HG03025 (cell line): ENCODE measurements at regions not wholly inside any gene's neighbourhood (a gene's known extent, or its start where the extent isn't known, plus 50 kb on each side); places are given as distances from the start of the nearest gene placed in this dataset.

Experiments used
- ATAC-seq: cut with Tn5 transposase; IDR thresholded peaks from one replicate; pipeline ENCODE4 v1.9.1; 2021; ENCODE audit warnings: mild to moderate bottlenecking, moderate library complexity; ENCODE audit not compliant: unreplicated experiment, low FRiP score

DNA sequence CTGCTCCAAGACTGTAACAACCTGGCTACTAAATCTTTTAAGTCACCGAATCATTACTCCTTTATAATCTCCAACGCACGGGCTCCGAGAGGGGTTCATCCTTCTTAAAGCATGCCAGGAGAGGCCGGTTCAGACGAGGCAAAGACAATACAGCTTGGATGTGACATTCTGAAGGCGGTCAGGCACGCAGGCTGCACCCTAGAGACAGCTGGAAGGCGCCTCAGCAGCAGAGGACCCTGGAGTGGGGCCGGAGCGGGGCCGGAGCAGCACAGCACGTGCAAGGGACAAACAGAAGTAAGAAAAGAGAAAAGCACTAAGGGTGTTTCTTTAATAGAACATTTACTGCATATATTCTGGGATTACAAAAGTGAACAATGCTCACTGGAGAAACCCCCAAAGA, 97.8 kb upstream of the PPP2R2D start:
- ATAC-seq = no peak

DNA sequence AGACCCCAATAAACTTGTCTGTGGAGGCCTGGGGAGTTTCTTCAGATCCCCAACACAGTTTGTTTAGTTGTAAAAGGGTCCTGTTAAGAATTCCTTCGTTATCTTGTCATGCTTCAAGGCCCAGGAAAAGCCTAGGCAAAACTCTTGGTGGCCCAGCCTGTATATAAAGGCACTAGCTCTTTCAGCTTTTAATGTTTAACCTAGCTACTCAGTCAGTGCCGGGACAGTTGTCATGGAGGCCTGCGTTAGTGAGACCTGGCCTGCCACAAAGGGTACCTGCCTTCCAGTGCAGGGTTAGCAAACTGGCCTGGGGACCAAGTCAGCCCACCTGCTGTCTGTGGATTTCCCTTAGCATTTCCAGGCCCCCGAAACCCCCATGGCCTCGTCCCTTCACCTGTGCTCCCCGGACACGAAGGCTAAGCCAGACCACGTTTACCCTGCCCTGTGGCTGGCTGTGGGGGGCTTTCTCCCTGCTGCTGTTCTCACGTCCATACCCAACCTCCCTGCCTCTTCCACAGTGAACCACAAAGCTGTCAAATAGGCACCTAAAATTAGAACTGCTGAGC, 96.9 kb upstream of the PPP2R2D start:
- no peak for ATAC-seq

DNA sequence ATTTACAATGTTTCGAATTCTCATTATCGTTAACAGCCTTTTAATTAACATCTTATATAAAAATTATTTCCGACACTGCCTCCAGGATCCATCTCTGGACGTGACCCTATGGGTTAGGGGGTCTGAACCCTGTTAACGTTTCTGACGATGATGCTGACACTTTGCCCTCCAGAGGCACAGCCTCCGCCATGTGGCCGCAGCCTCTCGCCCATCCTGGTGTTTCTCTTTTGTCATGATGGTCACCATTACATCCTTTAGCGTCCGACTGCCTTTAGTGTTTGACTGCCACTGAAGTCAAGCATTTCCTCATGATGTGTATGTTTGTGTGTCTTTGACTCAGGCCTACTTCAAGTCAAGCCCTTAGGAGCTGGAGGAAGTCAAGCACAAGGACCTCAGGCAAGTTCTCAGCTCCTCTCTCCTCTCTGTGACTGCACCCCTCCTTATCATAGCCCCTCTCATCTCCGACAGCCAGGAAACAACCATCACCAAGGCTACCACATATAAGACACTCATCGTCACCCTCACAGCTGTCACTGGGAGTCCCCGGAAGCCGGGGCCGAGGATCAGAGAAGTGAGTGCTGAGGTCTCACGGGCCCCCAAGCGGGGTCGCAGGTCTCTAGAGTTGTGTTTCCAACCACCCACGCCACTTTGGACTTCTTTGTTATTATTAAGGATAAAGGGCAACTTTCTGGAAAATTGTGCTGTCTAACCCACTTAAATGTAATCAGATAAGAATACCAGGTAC, 96.1 kb upstream of the PPP2R2D start:
- no peak for ATAC-seq

DNA sequence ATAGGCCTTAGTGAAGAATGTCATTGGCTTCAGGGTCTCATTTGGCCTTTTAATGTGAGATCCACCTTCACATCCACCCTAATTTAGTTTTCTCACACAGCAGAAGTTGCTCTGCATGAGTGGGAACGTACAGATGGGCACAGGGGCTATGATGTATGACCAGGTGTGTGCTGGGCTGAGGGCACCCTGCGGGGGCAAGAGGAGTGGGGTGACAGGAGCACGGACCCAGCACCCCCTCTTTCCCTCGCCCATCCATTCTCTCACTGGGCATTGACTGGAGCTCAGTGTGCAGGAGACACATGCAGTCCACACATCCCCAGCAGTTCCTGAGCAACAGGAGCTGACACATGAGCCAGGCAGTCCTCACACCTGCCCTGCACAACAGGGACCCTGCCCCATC, 95.1 kb upstream of the PPP2R2D start:
- ATAC-seq = no peak

DNA sequence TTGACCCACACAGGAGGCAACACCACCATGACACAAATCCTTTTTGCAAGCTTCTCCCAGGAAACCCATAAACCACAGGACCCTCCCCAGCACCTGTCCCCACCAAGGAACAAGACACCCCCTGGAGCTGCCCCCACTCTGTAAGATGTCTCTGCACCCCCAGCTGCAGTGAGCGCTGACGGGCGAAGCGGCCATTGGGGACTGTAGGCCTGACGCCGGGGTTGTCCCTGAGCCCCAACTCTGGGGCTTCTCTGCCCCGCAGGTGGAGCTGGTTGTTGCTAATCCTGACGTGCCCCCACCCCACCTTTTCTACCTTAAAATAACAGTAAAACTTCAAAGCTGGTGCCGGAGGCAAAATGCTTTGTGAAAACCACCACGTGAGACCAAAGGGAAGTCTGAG, 94.7 kb upstream of the PPP2R2D start:
- no peak for ATAC-seq

DNA sequence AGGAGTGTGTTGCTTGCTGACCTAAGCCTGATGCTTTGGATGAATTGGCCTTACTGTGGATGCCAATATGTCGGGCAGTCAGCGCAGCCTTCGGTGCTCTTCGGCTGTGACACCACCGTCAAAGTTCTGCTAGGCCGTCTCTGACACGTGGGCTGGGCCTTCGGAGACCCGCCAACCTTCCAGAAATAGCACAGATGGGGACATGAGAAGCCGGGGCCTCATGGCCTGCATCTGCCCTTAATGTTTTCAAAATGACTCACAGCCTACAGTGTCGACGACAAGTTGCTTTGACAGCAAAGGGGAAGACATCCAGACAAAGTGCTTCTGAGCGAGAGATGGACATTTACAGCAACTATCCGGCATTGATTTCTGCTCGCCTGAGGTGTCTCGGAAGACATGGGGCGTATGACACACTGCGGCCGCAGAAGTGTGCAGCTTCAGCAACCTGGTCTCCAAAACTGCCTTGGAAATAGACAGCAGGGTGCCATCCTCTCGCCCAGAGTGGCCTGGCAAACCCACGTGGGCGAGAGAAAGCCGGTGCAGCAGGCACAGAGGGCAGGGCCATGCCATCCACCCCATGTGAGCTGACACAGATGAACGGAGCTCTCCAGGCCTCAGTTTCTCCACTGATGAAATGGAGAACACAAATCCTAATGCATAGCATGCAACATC, 94.0 kb upstream of the PPP2R2D start:
- no peak for ATAC-seq

DNA sequence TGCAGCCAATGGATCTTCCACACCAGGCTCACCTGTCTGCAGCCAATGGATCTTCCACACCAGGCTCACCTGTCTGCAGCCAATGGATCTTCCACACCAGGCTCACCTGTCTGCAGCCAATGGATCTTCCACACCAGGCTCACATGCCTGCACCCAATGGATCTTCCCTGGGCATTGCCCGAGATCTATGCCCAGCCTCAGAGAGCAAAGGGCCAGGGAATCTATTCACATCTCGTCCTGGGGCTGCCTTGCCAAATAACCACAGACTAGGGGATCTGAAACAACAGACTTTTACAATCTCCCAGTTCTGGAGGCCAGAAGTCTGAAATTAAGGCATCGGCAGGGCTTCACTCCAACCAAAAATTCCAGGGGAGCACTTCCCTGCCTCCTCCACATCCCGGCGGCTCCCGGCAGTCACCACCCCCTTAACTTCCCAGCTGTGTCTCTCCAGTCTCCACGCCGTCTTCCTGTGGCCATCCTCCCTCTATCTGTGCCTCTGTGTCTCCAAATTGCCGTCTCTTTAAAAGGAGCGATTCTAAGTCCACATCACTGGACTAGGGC, 92.4 kb upstream of the PPP2R2D start:
- no peak for ATAC-seq

DNA sequence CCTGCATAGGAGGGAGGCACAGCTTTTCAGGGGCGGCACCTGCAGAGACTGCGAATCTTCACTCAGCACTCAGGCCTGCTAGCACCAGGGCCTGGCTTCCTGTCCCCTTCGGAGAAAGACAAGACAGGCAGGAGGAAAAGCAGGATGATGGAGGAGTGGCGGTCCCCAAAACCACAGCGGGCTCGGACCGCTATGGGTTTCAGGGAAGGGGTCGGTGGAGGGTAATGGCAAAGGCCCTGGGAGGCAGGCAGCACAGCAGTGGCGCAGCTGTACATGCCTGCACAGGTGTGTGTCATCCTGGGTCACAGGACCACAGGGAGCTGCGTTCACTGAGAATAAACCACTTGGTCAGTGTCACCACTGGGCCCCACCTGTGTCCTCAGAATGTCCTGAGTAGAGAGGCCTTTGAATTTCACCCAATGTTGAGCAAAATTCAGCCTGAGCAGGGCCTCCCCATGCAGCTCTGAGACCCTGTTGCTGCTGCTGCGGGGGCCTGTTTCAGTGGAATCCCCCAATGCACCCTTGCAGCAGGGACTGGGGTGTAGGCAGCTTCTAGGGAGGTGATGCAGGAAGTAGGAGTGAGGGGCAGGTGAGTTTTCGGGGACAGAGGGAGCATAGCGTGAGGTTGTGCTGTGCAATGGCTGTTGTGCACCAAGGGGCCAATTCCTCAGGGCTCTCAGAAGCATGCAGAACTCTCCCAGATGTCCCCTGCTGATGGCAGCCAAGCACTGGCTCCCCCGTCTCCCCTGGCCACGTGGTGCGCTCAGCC, 90.6 kb upstream of the PPP2R2D start:
- ATAC-seq = no peak

DNA sequence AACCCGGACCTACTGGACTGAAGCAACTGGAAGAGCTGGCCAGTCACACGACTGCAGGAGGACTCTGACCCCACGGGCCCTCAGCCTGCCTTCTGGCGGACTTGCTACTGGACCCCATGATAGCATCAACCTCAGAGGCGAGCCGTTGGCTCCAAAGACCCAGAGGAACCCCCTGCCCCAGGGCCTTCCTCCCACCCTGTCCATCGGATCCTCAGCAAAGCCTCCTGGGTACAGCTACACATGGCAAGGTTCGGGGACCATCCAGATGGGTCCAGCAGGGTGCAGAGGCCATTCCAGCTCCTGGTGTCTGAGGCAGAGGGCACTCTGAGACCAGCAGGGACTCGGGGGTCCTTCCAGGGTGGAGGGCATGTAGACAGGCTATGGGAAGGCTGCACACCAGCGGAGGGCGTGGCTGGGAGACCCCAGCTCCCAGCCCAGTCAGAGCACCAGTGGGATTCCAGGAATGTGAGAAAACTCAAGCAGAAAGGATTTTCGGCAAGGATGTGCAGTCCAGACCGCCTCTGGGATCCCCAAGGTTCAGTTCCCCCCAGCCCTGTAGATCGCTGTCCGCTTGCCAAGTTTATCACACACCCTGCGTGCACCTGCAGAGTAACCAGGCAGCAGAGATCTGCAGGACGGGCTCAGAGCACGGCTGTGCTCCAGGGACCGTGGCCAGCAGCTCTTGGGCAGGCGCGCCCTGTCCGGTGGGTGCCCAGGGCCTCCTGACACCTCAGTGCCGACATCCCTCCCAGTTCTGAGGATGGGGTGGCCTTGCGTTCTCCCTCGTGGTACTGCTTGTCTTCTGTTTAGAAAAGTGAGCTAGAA, 89.8 kb upstream of the PPP2R2D start:
- no peak for ATAC-seq

DNA sequence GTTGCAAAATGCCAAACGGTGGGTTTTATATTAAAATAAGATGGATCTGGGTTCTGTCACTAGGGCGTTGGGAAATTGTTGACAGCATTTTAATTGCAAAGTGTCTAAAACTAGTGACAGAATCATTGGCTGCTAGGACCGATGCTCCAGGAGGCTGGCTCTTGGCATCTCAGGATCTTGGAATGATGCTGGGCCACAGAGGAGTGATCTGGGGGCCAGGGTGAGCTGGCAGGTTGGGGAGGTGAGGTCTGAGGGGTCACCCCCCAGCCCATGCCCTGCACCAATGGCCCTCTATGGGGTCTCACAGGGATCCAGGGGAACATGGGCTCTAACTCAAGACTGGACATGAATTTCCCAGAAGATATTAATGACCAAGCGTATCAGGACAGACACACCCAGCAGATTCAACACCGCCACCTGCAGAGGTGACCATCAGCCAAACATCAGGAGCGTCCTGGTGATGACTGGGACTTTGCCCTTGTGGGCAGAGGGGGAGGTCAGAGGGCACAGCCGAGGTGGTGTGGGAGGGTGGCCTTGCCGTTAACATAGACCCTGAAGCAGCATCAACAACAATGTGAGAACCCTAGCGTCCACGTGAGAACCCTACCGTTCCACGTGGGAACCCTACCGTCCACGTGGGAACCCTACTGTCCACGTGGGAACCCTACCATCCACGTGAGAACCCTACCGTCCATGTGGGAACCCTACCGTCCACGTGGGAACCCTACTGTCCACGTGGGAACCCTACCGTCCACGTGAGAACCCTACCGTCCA, 89.0 kb upstream of the PPP2R2D start:
- no peak for ATAC-seq

DNA sequence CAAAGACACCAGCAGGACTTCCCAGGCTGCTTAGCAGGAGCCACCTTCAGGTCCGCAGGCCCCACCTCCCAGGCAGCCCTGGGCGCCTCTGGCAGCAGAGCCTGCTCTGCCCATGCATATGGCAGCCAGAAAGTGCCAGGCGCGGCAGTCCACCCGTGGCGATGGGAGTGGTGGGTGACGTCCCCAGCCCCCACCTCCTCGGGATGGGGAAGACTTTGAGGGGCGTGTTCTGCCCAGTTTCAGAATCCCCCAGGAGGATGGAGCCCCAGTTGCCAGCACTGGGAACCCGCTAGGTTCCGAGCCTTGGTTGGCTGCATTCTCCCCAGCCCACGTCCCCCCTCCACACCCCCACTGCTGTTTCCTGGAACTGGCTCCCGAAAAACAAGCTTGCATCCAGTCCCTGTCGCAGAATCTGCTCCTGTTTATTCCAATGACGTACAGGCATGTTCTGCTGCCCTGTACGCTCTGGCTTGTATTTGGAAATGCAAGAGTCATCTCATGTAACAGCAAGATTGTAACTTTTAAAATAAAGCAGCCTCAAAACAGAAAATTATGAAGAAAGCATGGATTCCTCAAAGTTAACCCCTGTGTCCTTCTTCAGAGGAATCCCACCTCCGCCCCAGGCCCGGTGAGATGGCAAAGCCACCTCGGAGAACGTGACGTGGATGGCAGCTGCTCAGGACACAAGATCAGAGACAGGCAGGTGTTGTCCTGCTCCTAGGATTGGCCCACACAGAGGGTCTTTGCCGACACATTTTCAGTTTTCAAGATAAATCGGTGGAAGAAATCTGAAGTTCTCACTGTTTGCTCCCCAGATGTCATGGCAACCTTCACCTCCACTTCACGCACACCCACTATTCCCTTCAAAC, 87.8 kb upstream of the PPP2R2D start:
- no peak for ATAC-seq

DNA sequence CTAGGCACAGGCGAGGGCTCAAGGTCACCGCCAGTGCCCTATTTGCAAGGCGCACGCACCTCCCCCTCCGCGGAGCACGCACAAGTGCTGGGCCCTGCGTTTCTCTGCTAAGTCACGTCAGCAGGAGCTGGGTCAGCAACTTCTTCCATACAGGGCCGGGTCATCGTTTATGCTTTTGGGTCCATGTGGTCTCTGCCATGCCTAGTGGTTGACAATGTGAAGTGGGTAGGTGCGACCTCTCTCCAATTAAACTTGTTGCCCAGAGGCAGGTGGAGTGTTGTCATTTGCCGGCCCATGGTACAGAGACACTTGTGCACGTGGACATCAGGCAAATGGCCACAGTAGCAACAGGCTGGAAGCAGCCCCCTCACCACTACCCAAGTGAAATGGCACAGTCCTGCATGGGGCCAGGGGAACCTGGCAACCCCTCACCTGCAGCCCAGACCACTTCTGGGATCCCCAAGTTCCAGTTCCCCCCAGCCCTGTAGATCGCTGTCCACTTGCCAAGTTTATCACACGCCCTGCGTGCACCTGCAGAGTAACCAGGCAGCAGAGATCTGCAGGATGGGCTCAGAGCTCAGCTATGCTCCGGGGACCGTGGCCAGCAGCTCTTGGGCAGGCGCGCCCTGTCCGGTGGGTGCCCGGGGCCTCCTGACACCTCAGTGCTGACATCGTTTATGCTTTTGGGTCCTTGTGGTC, 86.1 kb upstream of the PPP2R2D start:
- no peak for ATAC-seq

DNA sequence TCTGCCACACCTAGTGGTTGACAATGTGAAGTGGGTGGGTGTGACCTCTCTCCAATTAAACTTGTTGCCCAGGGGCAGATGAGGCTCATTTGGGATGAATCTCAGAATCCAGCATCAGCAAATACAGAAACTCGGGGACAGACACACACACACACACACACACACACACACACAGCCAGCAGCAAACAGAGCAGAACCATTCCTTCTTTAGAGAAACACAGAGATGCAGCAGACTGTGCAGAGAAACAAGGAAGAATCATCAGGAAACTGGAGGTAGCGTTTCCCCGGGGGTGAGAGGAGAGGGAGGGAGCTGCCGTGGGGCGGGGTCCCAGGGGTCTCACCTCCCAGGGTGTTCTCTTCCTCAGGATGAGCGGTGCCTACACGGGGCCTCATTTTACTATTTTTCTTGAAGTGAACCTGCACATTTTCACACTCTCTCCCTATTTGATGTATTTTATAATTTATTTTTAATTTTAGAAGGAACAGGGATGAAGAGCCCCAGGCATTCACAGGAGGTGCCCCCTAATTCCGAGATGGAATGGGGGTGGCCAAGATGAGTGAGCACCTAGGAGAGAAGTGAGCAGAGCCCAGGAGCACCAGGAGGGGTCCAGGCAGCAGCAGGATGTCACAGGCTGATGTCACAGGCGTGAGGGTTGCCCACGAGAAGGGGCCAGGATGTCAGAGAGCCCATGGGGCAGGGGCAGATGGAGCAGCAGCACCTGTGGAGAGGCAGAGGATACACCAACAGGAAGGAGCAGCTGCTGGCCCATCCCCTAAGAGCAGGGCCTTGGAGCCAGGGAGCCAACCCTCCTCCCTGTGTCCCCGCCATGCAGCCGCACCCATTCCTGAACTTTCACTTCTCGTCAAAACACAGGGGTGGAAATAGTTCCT, 85.3 kb upstream of the PPP2R2D start:
- no peak for ATAC-seq

DNA sequence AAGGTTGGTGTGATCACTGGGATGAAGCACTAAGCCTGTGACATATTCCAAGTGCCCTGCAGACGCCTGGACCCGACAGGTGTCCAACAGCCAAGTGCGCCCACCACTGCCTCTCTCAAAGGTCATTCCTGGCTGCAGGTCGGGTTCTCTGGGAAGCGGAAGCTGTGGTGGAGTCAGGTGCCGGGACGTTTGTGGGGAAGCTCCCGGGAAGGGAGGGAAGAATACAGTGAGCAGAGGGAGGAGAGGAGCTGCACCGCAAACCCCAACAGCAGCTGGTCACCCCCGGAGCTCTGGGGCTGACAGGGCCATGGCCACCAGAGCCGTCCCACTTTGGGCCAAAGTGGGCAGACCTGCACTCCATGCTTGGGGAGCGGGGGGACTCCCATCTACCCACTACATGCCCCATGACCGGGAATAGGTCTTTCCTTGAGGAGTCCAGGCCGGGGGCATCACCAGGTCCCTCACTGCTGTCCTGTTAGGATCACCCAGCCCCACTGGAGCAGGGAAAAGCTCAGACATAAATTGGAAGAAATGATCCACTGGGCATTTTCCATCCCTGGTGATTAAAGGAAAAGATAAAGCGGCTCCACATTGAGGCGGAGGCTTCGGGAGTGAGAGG, 84.5 kb upstream of the PPP2R2D start:
- no peak for ATAC-seq

DNA sequence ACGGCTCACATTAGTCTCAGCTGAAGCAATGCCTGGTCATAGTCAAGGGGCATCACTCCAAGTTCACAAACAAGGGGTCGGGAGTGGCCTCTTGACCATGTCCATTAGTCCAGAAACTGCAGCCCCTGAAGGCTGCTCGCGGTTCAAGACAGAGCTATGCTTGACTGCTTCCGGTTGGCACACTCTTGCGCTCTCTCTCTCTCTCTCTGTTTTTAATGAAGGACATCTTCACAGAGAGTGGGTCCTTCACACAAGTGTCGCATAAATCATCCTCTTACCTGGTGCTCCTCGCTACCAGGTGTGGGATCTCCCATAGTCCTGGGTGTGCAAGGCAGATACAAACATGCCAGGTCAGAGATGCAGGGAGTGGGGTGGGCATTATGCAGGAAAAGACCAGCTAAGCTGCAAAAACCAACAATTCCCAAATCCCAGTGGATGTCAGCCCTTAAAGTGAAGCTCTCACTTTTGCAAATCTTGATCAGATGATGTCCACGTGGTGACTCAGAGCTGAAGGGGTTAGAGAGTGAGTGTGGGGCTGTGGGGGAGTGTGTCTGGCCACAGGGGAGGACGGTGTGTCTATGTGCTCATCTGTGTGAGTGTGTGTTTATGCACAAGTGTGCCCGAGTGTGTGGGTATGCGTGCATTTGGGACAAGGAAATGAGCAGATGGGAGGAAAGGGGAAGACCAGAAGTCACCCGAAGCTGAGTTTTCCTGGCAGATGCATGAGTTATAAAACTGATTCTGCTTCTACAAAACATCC, 83.7 kb upstream of the PPP2R2D start:
- no peak for ATAC-seq
